ENCODE measurements at regions not wholly inside any gene's neighbourhood (a gene's known extent, or its start where the extent isn't known, plus 50 kb on each side); places are given as distances from the start of the nearest gene placed in this dataset.

GRCh38 chr9:1918108-1918507, 97.0 kb upstream of the SMARCA2 start:
- Histone ChIP-seq H3K4me2 (ENCODE audit: low read length) (no peak overlapping the region), H4K20me1 (ENCODE audit: insufficient read depth) (no peaks in the 10 kb centered on the region), H3F3A (ENCODE audit: insufficient read depth, low read length, poor library complexity, severe bottlenecking) (no peaks in the 10 kb centered on the region), H3K79me2 (replicated peaks; ENCODE audit: insufficient read depth, low read length) (no peaks in the 10 kb centered on the region), H2AFZ (ENCODE audit: low read depth, low read length) (no peak overlapping the region), H3K27ac (ENCODE audit: low read length) (no peak overlapping the region), H3K9me2 (ENCODE audit: insufficient read depth, low read length) (no peaks in the 10 kb centered on the region), H3K36me3 (ENCODE audit: insufficient read depth, low read length) (no peaks in the 10 kb centered on the region), H3K27me3 (ENCODE audit: insufficient read depth, low read depth, low read length) (no peaks in the 10 kb centered on the region), H3K9me3 (ENCODE audit: low read length) (no peaks in the 10 kb centered on the region), H3K4me3 (ENCODE audit: low read length) (no peak overlapping the region), H3K9ac (ENCODE audit: low read length) (no peak overlapping the region)
- TF ChIP-seq EZH2 (IDR thresholded peaks at IDR 0.05; ENCODE audit: borderline replicate concordance, insufficient read depth, low read length, poor library complexity, severe bottlenecking) (no peak), SMC3 (conservative IDR thresholded peaks at IDR 0.05; ENCODE audit: poor library complexity) (no peak)

- Histone ChIP-seq H3K27ac (ENCODE audit: low read length) (no peak overlapping the region), H3K9ac (ENCODE audit: low read length) (no peak overlapping the region), H3K4me2 (ENCODE audit: low read length) (no peak overlapping the region), H4K20me1 (ENCODE audit: insufficient read depth) (no peaks in the 10 kb centered on the region), H3K9me2 (ENCODE audit: insufficient read depth, low read length) (no peaks in the 10 kb centered on the region), H3K79me2 (replicated peaks; ENCODE audit: insufficient read depth, low read length) (no peaks in the 10 kb centered on the region), H3K4me3 (ENCODE audit: low read length) (no peak overlapping the region), H3F3A (ENCODE audit: insufficient read depth, low read length, poor library complexity, severe bottlenecking) (no peaks in the 10 kb centered on the region), H2AFZ (ENCODE audit: low read depth, low read length) (no peak overlapping the region), H3K36me3 (ENCODE audit: insufficient read depth, low read length) (no peaks in the 10 kb centered on the region), H3K27me3 (ENCODE audit: insufficient read depth, low read depth, low read length) (no peaks in the 10 kb centered on the region), H3K9me3 (ENCODE audit: low read length) (no peaks in the 10 kb centered on the region)
- TF ChIP-seq REST (IDR thresholded peaks at IDR 0.05; ENCODE audit: borderline replicate concordance) = no peak
- no peak for TF ChIP-seq CTCF (IDR thresholded peaks at IDR 0.05; ENCODE audit: poor library complexity, severe bottlenecking)
- TF ChIP-seq TAF1 (IDR thresholded peaks at IDR 0.05; ENCODE audit: low read depth) = no peak
- TF ChIP-seq SMC3 (conservative IDR thresholded peaks at IDR 0.05; ENCODE audit: poor library complexity) = no peak
- no peak for TF ChIP-seq RAD21 (conservative IDR thresholded peaks at IDR 0.05)
- TF ChIP-seq EP300 (conservative IDR thresholded peaks at IDR 0.05; ENCODE audit: poor library complexity, severe bottlenecking) = no peak
- no peak for TF ChIP-seq MXI1 (conservative IDR thresholded peaks at IDR 0.05; ENCODE audit: poor library complexity, severe bottlenecking)
- TF ChIP-seq EZH2 (IDR thresholded peaks at IDR 0.05; ENCODE audit: borderline replicate concordance, insufficient read depth, low read length, poor library complexity, severe bottlenecking) = no peak
- TF ChIP-seq POLR2AphosphoS5 (IDR thresholded peaks at IDR 0.05) = no peak
Observed at GRCh38 chr9:1918622-1919021, 96.5 kb upstream of the SMARCA2 start.

- Histone ChIP-seq H3F3A (ENCODE audit: insufficient read depth, low read length, poor library complexity, severe bottlenecking) (no peaks in the 10 kb centered on the region), H3K27ac (ENCODE audit: low read length) (no peak overlapping the region), H3K79me2 (replicated peaks; ENCODE audit: insufficient read depth, low read length) (no peaks in the 10 kb centered on the region), H2AFZ (ENCODE audit: low read depth, low read length) (no peak overlapping the region), H3K9me3 (ENCODE audit: low read length) (no peaks in the 10 kb centered on the region), H3K27me3 (ENCODE audit: insufficient read depth, low read depth, low read length) (no peaks in the 10 kb centered on the region), H3K4me2 (ENCODE audit: low read length) (no peak overlapping the region), H3K4me3 (ENCODE audit: low read length) (no peak overlapping the region), H4K20me1 (ENCODE audit: insufficient read depth) (no peaks in the 10 kb centered on the region), H3K36me3 (ENCODE audit: insufficient read depth, low read length) (no peaks in the 10 kb centered on the region), H3K9ac (ENCODE audit: low read length) (no peak overlapping the region), H3K9me2 (ENCODE audit: insufficient read depth, low read length) (no peaks in the 10 kb centered on the region)
- TF ChIP-seq POLR2AphosphoS5 (IDR thresholded peaks at IDR 0.05) (no peak), EP300 (conservative IDR thresholded peaks at IDR 0.05; ENCODE audit: poor library complexity, severe bottlenecking) (no peak), TAF1 (IDR thresholded peaks at IDR 0.05; ENCODE audit: low read depth) (no peak), CTCF (IDR thresholded peaks at IDR 0.05; ENCODE audit: poor library complexity, severe bottlenecking) (no peak), SMC3 (conservative IDR thresholded peaks at IDR 0.05; ENCODE audit: poor library complexity) (no peak)
Observed at GRCh38 chr9:1919229-1919628, 95.9 kb upstream of the SMARCA2 start.

Data from neural cell (in vitro differentiated cells).